Inferior parietal cortex (tissue), 1 donor: ENCODE measurements at regions not wholly inside any gene's neighbourhood (a gene's known extent, or its start where the extent isn't known, plus 50 kb on each side); places are given as distances from the start of the nearest gene placed in this dataset.
"Not testable (repeated sequence)": the region's sequence is repeated elsewhere in the genome, so short reads cannot be mapped to it uniquely, and the experiment has no call there.

Experiments
- DNase-seq: peaks from one replicate; pipeline ENCODE4 v3.0.0-alpha.2; 2016; ENCODE audit errors: extremely low spot score

GRCh38 chr18:35770376-35771014 is 189.0 kb downstream of the GALNT1 start:
- DNase-seq, result no peak

- DNase-seq, result no peak
Measured at GRCh38 chr18:35771172-35771571, 189.6 kb downstream of the GALNT1 start.

GRCh38 chr18:35775887-35776286 is 194.3 kb downstream of the GALNT1 start:
- DNase-seq, result no peak

- DNase-seq, result no peak
Measured at GRCh38 chr18:35776473-35776872, 194.9 kb downstream of the GALNT1 start.

GRCh38 chr18:35777039-35777438 is 195.4 kb upstream of the RMP24 start:
- DNase-seq, result no peak

- no peak for DNase-seq
Measured at GRCh38 chr18:35778850-35779627, 193.4 kb upstream of the RMP24 start.

- no peak for DNase-seq
Measured at GRCh38 chr18:35780937-35781336, 191.5 kb upstream of the RMP24 start.

- no peak for DNase-seq
Measured at GRCh38 chr18:35782926-35783325, 189.6 kb upstream of the RMP24 start.

GRCh38 chr18:35786365-35787042 is 186.0 kb upstream of the RMP24 start:
- DNase-seq, result no peak

- no peak for DNase-seq
Measured at GRCh38 chr18:35789543-35789942, 182.9 kb upstream of the RMP24 start.

GRCh38 chr18:35797948-35798347 is 174.5 kb upstream of the RMP24 start:
- DNase-seq, result no peak

- DNase-seq, result no peak
Measured at GRCh38 chr18:35803551-35803950, 168.9 kb upstream of the RMP24 start.

GRCh38 chr18:35804377-35804776 is 168.1 kb upstream of the RMP24 start:
- DNase-seq, result no peak

GRCh38 chr18:35807811-35808335 is 164.6 kb upstream of the RMP24 start:
- DNase-seq, result no peak

- no peak for DNase-seq
Measured at GRCh38 chr18:35808796-35809195, 163.7 kb upstream of the RMP24 start.

GRCh38 chr18:35810520-35810919 is 162.0 kb upstream of the RMP24 start:
- no peak for DNase-seq

- no peak for DNase-seq
Measured at GRCh38 chr18:35811896-35812295, 160.6 kb upstream of the RMP24 start.

GRCh38 chr18:35815011-35815410 is 157.5 kb upstream of the RMP24 start:
- not testable (repeated sequence) for DNase-seq

GRCh38 chr18:35816003-35816402 is 156.5 kb upstream of the RMP24 start:
- DNase-seq, result no peak

GRCh38 chr18:35817604-35818352 is 154.7 kb upstream of the RMP24 start:
- DNase-seq, result no peak

GRCh38 chr18:35818353-35818667 is 154.2 kb upstream of the RMP24 start:
- no peak for DNase-seq

GRCh38 chr18:35822413-35822812 is 150.1 kb upstream of the RMP24 start:
- DNase-seq, result no peak
